Neural progenitor cell (in vitro differentiated cells): ENCODE measurements at regions not wholly inside any gene's neighbourhood (a gene's known extent, or its start where the extent isn't known, plus 50 kb on each side); places are given as distances from the start of the nearest gene placed in this dataset.

Experiments used
- CTCF ChIP-seq: fragments of 200-600 bp; sonication (generic); IDR thresholded peaks from 2 replicates; pipeline ENCODE4 v1.5.1; 2017; ENCODE audit warnings: antibody characterized with exemption, mild to moderate bottlenecking
- EZH2 ChIP-seq: fragments of 200-600 bp; sonication (generic); IDR thresholded peaks from 2 replicates; pipeline ENCODE4 v1.6.1; 2017; ENCODE audit warnings: antibody characterized with exemption, mild to moderate bottlenecking, moderate library complexity

GRCh38 chr1:228824366-228824765, 89.1 kb downstream of the RHOU start:
- TF ChIP-seq CTCF: no peak
- TF ChIP-seq EZH2: no peak
